GM12878 (cell line): ENCODE measurements at regions not wholly inside any gene's neighbourhood (a gene's known extent, or its start where the extent isn't known, plus 50 kb on each side); places are given as distances from the start of the nearest gene placed in this dataset.

Source experiments
- ATAC-seq: fragments of 200-7000 bp; cut with Tn5 transposase; 3 replicates; pipeline ENCODE4 v1.9.1; 2020; ENCODE audit warnings: mild to moderate bottlenecking, moderate library complexity
- BruUV-seq: library from RNA; stranded (reverse); fragments of 400-500 nt; replicated peaks from 2 replicates; lab custom pipeline; 2021; lab: Mats Ljungman, UMichigan
- CTCF ChIA-PET: fragments of 300-600 bp; sonication (Branson Sonifier 250); formaldehyde crosslinking; extraction: SDS; loops from one replicate; lab custom pipeline; 2021; ENCODE audit warnings: inconsistent platforms; lab: Yijun Ruan, JAX
- POLR2A ChIA-PET: fragments of 350-600 bp; formaldehyde crosslinking; extraction: SDS; loops from one replicate; lab custom pipeline; 2021; ENCODE audit warnings: inconsistent platforms; lab: Charles Lee
- RAD21 ChIA-PET: fragments of 300-600 bp; sonication (Branson Sonifier 250); formaldehyde crosslinking; loops from one replicate; lab custom pipeline; 2023; ENCODE audit warnings: antibody characterized with exemption; ENCODE audit not compliant: unreplicated experiment; lab: Charles Lee
- SMC1A ChIA-PET: fragments of 300-600 bp; sonication (Branson Sonifier 250); formaldehyde crosslinking; loops from one replicate; lab custom pipeline; 2023; ENCODE audit not compliant: unreplicated experiment, uncharacterized antibody; lab: Charles Lee
- DNase-seq: peaks from one replicate; pipeline ENCODE4 v3.0.0-alpha.2; 2011; ENCODE audit warnings: low read depth, low spot score
- FAIRE-seq: peaks from 3 replicates; lab custom pipeline; 2011; peaks lifted over from hg19 to GRCh38; lab: Jason Lieb, UNC
- H2AFZ ChIP-seq: 2 replicates; pipeline ENCODE4 v1.6.0; 2011; ENCODE audit warnings: low read depth, low read length, control low read depth; ENCODE audit not compliant: control insufficient read depth
- H3K27ac ChIP-seq: 2 replicates; pipeline ENCODE4 v1.5.1; 2011; ENCODE audit warnings: control low read depth; ENCODE audit not compliant: control insufficient read depth, insufficient read depth
- H3K27me3 ChIP-seq, 2 experiments: replicated peaks in 1 of 2; 2 replicates each; pipeline versions ENCODE4 v1.6.0 to v1.6.1; 2011; ENCODE audit warnings: low read length in 1 of 2; ENCODE audit not compliant: control insufficient read depth in 2 of 2, insufficient read depth in 2 of 2
- H3K36me3 ChIP-seq, 2 experiments: 2 replicates each; pipeline ENCODE4 v1.5.1; 2011; ENCODE audit warnings: low read length in 1 of 2; ENCODE audit not compliant: control insufficient read depth in 2 of 2, insufficient read depth in 2 of 2
- H3K4me1 ChIP-seq: 2 replicates; pipeline ENCODE4 v1.6.1; 2011; ENCODE audit warnings: mild to moderate bottlenecking, low read length, moderate library complexity, mixed read lengths; ENCODE audit not compliant: control insufficient read depth, insufficient read depth
- H3K4me2 ChIP-seq: 2 replicates; pipeline ENCODE4 v1.6.0; 2011; ENCODE audit warnings: control low read depth; ENCODE audit not compliant: control insufficient read depth, insufficient read depth
- H3K4me3 ChIP-seq: fragments of 200-600 bp; sonication (generic); 2 replicates; pipeline ENCODE4 v1.5.1; 2016
- H3K79me2 ChIP-seq: 2 replicates; pipeline ENCODE4 v1.6.0; 2011; ENCODE audit warnings: low read length; ENCODE audit not compliant: control insufficient read depth, insufficient read depth
- H3K9ac ChIP-seq: 2 replicates; pipeline ENCODE4 v1.8.0; 2011; ENCODE audit warnings: low read length, control low read depth, mixed read lengths; ENCODE audit not compliant: control insufficient read depth, insufficient read depth
- H3K9me3 ChIP-seq: replicated peaks from 3 replicates; pipeline ENCODE4 v1.5.1; 2011; ENCODE audit warnings: mild to moderate bottlenecking, low read length; ENCODE audit not compliant: control insufficient read depth, insufficient read depth
- H4K20me1 ChIP-seq: 2 replicates; pipeline ENCODE4 v1.6.0; 2011; ENCODE audit not compliant: control insufficient read depth, insufficient read depth
- BACH1 ChIP-seq: fragments of 450-650 bp; IDR thresholded peaks from 2 replicates; pipeline ENCODE4 v1.6.1; 2017; ENCODE audit warnings: mild to moderate bottlenecking, borderline replicate concordance
- E2F8 ChIP-seq: fragments of 450-650 bp; IDR thresholded peaks from 2 replicates; pipeline ENCODE4 v1.6.1; 2018; ENCODE audit warnings: mild to moderate bottlenecking, low read depth, moderate library complexity; ENCODE audit not compliant: partially characterized antibody
- KDM1A ChIP-seq: fragments of 200-600 bp; sonication (generic); IDR thresholded peaks from 2 replicates; pipeline ENCODE4 v1.6.1; 2016; ENCODE audit warnings: borderline replicate concordance
- MYC ChIP-seq: IDR thresholded peaks from 2 replicates; pipeline ENCODE4 v1.6.1; 2011; ENCODE audit warnings: mild to moderate bottlenecking, low read length, moderate library complexity, inconsistent platforms; ENCODE audit not compliant: insufficient read depth, insufficient replicate concordance, insufficient read length, severe bottlenecking
- NRF1 ChIP-seq: conservative IDR thresholded peaks from 2 replicates; pipeline ENCODE4 v1.6.1; 2011; ENCODE audit warnings: mild to moderate bottlenecking, low read depth, low read length, improper control_type of control experiment
- RAD21 ChIP-seq: IDR thresholded peaks from 2 replicates; pipeline ENCODE4 v1.6.1; 2011; ENCODE audit warnings: mild to moderate bottlenecking, low read depth, low read length, moderate library complexity; ENCODE audit not compliant: insufficient read depth
- SP1 ChIP-seq: IDR thresholded peaks from one replicate; pipeline ENCODE4 v1.6.1; 2011; ENCODE audit warnings: low read depth, low read length
- YBX1 ChIP-seq: fragments of 450-650 bp; IDR thresholded peaks from 2 replicates; pipeline ENCODE4 v1.6.1; 2016; ENCODE audit warnings: antibody characterized with exemption
- ZZZ3 ChIP-seq: IDR thresholded peaks from 2 replicates; pipeline ENCODE4 v1.6.1; 2011; ENCODE audit warnings: low read depth; ENCODE audit not compliant: control insufficient read depth, insufficient read length
- WGBS: methylation state at CpG from one replicate; pipeline ENCODE4 v1.1.6; 2016; ENCODE audit warnings: low lambda C conversion rate; ENCODE audit not compliant: insufficient replicate concordance, insufficient coverage; ENCODE audit errors: missing lambda C conversion rate; 5-methylcytosine and 5-hydroxymethylcytosine counted together
- in situ Hi-C: fragments of 300-500 bp; cut with MboI; formaldehyde crosslinking; loops from 9 replicates; pipeline ENCODE4 v1.14.3; 2018; ENCODE audit warnings: mixed read lengths
- intact Hi-C: fragments of 100-400 bp; cut with micrococcal nuclease; formaldehyde crosslinking; loops from one replicate; pipeline ENCODE4 v1.14.2; 2022; ENCODE audit not compliant: unreplicated experiment
- TF ChIP-seq, protein P1 (sequence below): fragments of 450-650 bp; IDR thresholded peaks from 2 replicates; pipeline ENCODE4 v1.6.1; 2017; ENCODE audit warnings: low read depth, mild to moderate bottlenecking, moderate library complexity

DNA sequence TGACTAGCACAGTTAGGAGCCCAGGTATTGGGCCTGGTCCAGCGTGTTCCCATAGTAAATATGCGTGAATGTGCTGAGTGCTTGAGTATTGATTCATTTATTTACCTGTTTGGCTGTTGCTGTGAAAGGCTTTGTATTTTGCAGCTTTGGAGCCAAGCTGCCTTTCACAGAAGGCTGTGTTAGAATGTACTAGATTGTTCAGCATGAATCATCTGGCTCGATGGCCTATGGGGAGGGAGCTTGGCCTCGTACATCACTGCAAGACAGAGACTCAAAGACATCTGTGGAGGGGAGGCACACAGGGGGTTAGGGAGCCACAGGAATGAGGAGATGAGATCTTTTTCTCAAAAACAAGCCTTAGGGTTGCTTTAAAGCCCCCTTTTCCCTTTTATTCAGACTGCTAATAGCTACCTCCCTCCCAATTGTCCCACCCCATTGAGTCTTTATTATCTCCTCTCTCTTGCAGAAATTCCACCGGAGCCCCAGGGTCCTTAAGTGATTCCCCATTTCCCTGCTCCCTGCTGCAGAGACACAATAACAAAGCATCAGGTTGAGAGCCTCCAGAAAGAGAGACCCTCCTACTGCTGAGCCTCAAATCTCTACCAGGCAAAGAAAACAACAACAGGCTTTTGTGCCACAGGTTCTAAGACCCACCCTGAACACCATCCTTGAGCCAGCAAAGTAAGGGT lies 307.2 kb downstream of the ABCC12 start:
- ATAC-seq (no peak), FAIRE-seq (no peak), DNase-seq (no peak)
- Histone ChIP-seq H3K36me3 (no peaks in the 10 kb centered on the region), H3K9ac (no peak overlapping the region), H3K27me3 (no peaks in the 10 kb centered on the region), H3K27ac (no peak overlapping the region), H3K4me3 (no peak overlapping the region), H3K4me2 (no peak overlapping the region), H3K79me2 (no peaks in the 10 kb centered on the region), H2AFZ (no peak overlapping the region), H3K4me1 (no peaks in the 10 kb centered on the region), H4K20me1 (no peaks in the 10 kb centered on the region), H3K9me3 (no peaks in the 10 kb centered on the region)
- intact Hi-C loops (no loop called here), in situ Hi-C loops (no loop called here)
- no peak for TF ChIP-seq SP1
- TF ChIP-seq KDM1A, result no peak
- TF ChIP-seq MYC, result no peak
- TF ChIP-seq ZZZ3, result no peak
- TF ChIP-seq RAD21, result no peak
- TF ChIP-seq, protein P1, sequence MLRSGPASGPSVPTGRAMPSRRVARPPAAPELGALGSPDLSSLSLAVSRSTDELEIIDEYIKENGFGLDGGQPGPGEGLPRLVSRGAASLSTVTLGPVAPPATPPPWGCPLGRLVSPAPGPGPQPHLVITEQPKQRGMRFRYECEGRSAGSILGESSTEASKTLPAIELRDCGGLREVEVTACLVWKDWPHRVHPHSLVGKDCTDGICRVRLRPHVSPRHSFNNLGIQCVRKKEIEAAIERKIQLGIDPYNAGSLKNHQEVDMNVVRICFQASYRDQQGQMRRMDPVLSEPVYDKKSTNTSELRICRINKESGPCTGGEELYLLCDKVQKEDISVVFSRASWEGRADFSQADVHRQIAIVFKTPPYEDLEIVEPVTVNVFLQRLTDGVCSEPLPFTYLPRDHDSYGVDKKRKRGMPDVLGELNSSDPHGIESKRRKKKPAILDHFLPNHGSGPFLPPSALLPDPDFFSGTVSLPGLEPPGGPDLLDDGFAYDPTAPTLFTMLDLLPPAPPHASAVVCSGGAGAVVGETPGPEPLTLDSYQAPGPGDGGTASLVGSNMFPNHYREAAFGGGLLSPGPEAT, result no peak
- no peak for TF ChIP-seq BACH1
- no peak for TF ChIP-seq YBX1
- no peak for TF ChIP-seq NRF1
- no peak for TF ChIP-seq E2F8
- RAD21 ChIA-PET, result interaction anchor here (0.6 kb wide), 1 partner anchor 199 kb away, joined by 3 read pairs; no protein-coding TSS in a partner anchor
- POLR2A ChIA-PET, result no interaction called here
- CTCF ChIA-PET, result interaction anchor here (0.5 kb wide), 1 partner anchor 93 kb away, joined by 3 read pairs; no protein-coding TSS in a partner anchor
- SMC1A ChIA-PET, result interaction anchor here (0.6 to 1.7 kb wide), 2 partner anchors 680 to 707 kb away, joined by 3 read pairs; no protein-coding TSS in a partner anchor
- no TSS peak for BruUV-seq
- WGBS, result 10% methylated on average over 5 of the region's 5 CpGs
